ENCODE measurements at regions not wholly inside any gene's neighbourhood (a gene's known extent, or its start where the extent isn't known, plus 50 kb on each side); places are given as distances from the start of the nearest gene placed in this dataset.

DNA sequence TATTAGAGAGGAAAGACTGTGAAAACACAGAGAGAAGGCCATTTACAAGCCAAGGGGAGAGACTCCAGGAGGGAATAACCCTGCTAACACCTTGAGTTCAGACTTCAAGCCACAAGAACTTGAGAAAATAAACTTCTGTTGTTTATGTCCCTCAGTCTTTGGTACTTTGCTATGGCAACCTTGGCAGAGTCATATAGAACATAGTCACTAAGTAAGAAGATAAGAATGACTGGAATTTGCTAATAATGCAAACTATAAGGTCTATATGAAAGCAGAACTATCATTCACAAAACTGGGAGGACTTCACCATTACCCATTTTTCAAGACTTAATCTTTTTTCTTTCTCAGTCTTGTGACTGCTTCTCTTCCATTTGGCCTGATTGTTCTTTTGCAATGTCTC, 767.3 kb upstream of the ADAMTS5 start:
- no peak overlapping the region for H3K27ac ChIP-seq
- DNase-seq, result no peak
- no peaks in the 10 kb centered on the region for H3K36me3 ChIP-seq
- H3K4me1 ChIP-seq, result no peaks in the 10 kb centered on the region
- TF ChIP-seq, protein P1, sequence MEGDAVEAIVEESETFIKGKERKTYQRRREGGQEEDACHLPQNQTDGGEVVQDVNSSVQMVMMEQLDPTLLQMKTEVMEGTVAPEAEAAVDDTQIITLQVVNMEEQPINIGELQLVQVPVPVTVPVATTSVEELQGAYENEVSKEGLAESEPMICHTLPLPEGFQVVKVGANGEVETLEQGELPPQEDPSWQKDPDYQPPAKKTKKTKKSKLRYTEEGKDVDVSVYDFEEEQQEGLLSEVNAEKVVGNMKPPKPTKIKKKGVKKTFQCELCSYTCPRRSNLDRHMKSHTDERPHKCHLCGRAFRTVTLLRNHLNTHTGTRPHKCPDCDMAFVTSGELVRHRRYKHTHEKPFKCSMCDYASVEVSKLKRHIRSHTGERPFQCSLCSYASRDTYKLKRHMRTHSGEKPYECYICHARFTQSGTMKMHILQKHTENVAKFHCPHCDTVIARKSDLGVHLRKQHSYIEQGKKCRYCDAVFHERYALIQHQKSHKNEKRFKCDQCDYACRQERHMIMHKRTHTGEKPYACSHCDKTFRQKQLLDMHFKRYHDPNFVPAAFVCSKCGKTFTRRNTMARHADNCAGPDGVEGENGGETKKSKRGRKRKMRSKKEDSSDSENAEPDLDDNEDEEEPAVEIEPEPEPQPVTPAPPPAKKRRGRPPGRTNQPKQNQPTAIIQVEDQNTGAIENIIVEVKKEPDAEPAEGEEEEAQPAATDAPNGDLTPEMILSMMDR (IDR thresholded peaks at IDR 0.05), result no peak
- TF ChIP-seq POLR2A (IDR thresholded peaks at IDR 0.05), result no peak
- H3K4me3 ChIP-seq, result no peak overlapping the region
- no peaks in the 10 kb centered on the region for H3K9me3 ChIP-seq
- no peaks in the 10 kb centered on the region for H3K27me3 ChIP-seq
- intact Hi-C loops (cut with DNase I; ENCODE audit: low total_unique reads), result no loop called here

DNA sequence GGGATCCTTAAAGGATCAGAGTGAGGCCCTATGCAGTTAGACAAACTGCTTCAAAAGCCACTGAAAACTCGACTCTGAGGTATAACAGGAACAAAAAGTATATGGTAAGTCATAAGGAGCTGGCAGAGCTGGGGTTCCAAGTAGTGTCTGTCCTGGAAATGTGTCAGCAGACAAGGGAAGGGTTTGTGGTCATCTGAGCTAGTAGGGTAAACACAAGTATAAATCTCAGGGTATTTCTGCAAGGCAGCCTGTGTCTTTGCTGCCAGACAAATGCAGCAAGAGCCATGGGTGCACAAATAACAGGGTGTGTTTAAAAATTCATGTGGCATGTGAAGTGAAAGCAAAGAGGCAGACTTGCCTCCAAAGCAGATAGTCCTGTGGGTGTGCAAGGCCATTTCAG, 759.0 kb upstream of the ADAMTS5 start:
- H3K27me3 ChIP-seq, result no peaks in the 10 kb centered on the region
- no peaks in the 10 kb centered on the region for H3K9me3 ChIP-seq
- DNase-seq, result no peak
- intact Hi-C loops (cut with DNase I; ENCODE audit: low total_unique reads), result no loop called here
- H3K36me3 ChIP-seq, result no peaks in the 10 kb centered on the region
- H3K27ac ChIP-seq, result no peak overlapping the region
- H3K4me3 ChIP-seq, result no peak overlapping the region
- H3K4me1 ChIP-seq, result no peaks in the 10 kb centered on the region
- no peak for TF ChIP-seq POLR2A (IDR thresholded peaks at IDR 0.05)
- TF ChIP-seq, protein P1 (IDR thresholded peaks at IDR 0.05), result no peak

DNA sequence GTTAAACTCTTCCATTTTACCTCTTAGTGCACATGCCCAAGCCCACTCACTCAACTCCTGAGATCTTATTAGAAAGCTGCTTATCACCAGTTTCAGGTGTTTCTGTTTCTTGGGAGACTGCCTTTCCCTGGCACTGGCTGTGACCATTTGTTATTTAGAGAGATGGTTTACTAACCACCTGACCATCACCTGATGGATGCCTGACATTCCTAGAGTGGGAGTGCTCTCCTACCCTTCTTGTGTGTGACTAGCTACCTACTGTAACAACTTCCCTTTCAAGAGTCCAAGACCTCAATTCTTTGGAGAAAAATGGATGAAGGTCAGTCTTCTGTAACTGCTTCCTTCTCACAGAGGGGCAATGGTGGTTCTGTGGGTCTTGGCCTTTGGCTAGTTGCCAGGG, 755.2 kb upstream of the ADAMTS5 start:
- TF ChIP-seq, protein P1 (IDR thresholded peaks at IDR 0.05), result no peak
- TF ChIP-seq POLR2A (IDR thresholded peaks at IDR 0.05), result no peak

DNA sequence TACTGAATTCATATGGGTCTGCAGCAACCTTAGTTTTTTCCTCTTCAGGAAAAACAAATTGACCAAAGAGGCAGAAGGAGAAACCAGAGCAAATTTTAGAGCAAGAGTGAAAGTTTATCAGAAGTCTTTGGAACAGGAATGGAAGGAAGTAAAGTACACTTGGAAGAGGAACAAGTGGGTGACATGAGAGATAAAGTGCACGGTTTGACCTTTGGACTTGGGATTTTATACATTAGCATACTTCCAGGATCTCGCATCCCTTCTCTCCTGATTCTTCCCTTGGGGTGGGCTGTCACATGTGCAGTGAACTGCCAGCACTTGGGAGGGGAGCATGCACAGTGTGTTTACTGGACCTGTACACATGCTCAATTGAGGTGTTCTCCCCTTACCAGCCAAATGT, 754.8 kb upstream of the ADAMTS5 start:
- Histone ChIP-seq H3K4me1 (no peaks in the 10 kb centered on the region), H3K4me3 (no peak overlapping the region), H3K36me3 (no peaks in the 10 kb centered on the region), H3K9me3 (no peaks in the 10 kb centered on the region), H3K27me3 (no peaks in the 10 kb centered on the region), H3K27ac (no peak overlapping the region)
- intact Hi-C loops (cut with DNase I; ENCODE audit: low total_unique reads), result no loop called here
- TF ChIP-seq POLR2A (IDR thresholded peaks at IDR 0.05), result no peak
- TF ChIP-seq, protein P1 (IDR thresholded peaks at IDR 0.05), result no peak
- DNase-seq, result no peak

More for the DNA sequence above, 755.2 kb upstream of the ADAMTS5 start:
- Histone ChIP-seq H3K9me3 (no peaks in the 10 kb centered on the region), H3K27me3 (no peaks in the 10 kb centered on the region), H3K4me3 (no peak overlapping the region), H3K4me1 (no peaks in the 10 kb centered on the region), H3K27ac (no peak overlapping the region), H3K36me3 (no peaks in the 10 kb centered on the region)
- intact Hi-C loops (cut with DNase I; ENCODE audit: low total_unique reads), result no loop called here
- DNase-seq, result no peak

DNA sequence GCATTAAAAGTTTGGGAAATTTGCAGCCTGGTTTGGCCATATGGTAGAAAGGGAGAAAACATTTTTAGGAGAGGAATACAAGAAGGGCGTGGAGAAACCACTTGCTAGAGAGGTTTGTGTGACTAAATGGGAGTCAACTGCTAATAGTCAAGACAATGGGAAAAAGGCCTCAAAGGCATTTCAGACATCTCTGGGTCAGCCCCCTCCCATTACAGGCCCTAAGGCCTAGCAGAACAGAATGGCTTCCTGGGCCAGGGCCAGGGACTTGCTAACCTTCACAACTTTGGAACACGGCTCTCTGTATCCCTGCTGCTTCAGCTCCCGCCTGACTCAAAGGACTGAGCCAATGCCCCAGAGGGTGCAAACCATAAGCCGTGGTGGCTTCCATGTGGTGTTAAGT, 752.3 kb upstream of the ADAMTS5 start:
- Histone ChIP-seq H3K4me1 (no peaks in the 10 kb centered on the region), H3K9me3 (no peaks in the 10 kb centered on the region), H3K4me3 (no peak overlapping the region), H3K27me3 (no peaks in the 10 kb centered on the region), H3K36me3 (no peaks in the 10 kb centered on the region), H3K27ac (no peak overlapping the region)
- TF ChIP-seq, protein P1 (IDR thresholded peaks at IDR 0.05), result no peak
- TF ChIP-seq POLR2A (IDR thresholded peaks at IDR 0.05), result no peak
- no peak for DNase-seq
- intact Hi-C loops (cut with DNase I; ENCODE audit: low total_unique reads), result no loop called here

Data from uterus (tissue), 3 donors.